NCI-H1048 (cell line): ENCODE measurements at regions not wholly inside any gene's neighbourhood (a gene's known extent, or its start where the extent isn't known, plus 50 kb on each side); places are given as distances from the start of the nearest gene placed in this dataset.
"Not testable (repeated sequence)": the region's sequence is repeated elsewhere in the genome, so short reads cannot be mapped to it uniquely, and the experiment has no call there.

ENCODE experiments used
- DNase-seq: peaks from one replicate; lab custom pipeline; 2025; lab: John Stamatoyannopoulos, UW

GRCh38 chr6:10180138-10181074, 234.5 kb downstream of the TFAP2A start:
- no peak for DNase-seq

DNA sequence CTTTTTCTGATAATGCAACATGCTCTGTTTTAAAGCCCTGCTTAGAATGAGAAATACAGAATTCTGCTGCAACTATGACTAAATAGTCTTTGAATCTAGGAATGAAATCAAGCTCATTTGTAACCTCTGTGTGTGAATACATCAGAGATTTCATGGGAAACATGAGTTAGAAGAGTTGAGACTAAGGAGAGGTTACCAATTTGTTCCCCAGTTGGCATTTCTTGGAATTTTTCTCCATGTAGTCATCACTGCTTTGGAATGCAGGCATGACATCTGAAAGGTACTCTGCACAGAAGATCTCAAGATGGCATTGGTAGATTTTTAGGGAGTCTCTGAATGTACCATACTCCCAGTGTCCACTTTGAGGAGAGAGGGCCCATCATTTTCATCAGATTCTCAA, 237.2 kb downstream of the TFAP2A start:
- DNase-seq = no peak

DNA sequence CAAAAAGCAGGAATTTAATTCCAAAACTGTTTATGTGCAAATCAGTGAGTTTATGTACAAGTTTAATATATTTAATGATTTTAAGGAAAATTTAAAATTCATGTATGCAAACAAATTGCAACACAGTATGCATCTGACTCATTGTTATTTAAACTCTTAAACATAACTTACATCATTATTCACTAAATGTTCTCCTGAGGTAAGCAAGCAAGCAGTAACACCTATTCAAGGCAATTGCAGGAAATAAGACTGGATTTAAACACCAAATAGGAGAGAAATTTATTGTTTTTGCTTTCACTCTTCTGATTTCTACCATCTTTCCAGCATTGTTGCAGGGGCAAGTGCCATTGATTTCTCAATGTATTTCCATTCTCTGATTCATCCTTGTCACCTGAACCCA, 239.5 kb downstream of the TFAP2A start:
- DNase-seq = no peak

GRCh38 chr6:10174761-10175160, 240.1 kb downstream of the TFAP2A start:
- no peak for DNase-seq

GRCh38 chr6:10174056-10174455, 240.8 kb downstream of the TFAP2A start:
- no peak for DNase-seq

DNA sequence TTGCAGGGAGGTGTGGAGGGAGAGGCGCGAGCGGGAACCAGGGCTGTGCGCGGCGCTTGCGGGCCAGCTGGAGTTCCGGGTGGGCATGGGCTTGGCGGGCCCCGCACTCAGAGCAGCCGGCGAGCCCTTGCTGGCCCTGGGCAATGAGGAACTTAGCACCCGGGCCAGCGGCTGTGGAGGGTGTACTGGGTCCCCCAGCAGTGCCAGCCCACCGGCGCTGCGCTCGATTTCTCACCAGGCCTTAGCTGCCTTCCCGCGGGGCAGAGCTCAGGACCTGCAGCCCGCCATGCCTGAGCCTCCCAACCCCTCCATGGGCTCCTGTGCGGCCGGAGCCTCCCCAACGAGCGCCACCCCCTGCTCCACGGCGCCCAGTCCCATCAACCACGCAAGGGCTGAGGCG, 243.2 kb downstream of the TFAP2A start:
- DNase-seq = not testable (repeated sequence)

DNA sequence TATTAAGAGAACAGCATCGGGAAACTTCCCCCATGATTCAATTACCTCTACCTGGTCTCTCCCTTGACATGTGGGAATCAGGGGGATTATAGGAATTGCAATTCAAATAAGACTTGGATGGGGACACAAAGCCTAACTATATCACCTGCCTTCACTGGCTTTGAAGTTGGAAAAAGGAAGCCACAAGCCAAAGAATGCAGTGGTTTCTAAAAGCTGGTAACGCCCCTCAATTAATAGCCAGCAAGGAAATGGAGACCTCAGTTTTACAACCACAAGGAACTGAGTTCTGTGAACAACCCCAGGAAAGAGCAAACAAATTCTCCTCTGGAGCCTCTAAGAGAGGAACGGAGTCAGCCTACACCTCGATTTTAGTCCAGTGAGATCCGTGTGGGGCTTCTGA, 244.1 kb downstream of the TFAP2A start:
- no peak for DNase-seq

- DNase-seq = no peak
Observed at GRCh38 chr6:10166031-10166430, 248.8 kb downstream of the TFAP2A start.

DNA sequence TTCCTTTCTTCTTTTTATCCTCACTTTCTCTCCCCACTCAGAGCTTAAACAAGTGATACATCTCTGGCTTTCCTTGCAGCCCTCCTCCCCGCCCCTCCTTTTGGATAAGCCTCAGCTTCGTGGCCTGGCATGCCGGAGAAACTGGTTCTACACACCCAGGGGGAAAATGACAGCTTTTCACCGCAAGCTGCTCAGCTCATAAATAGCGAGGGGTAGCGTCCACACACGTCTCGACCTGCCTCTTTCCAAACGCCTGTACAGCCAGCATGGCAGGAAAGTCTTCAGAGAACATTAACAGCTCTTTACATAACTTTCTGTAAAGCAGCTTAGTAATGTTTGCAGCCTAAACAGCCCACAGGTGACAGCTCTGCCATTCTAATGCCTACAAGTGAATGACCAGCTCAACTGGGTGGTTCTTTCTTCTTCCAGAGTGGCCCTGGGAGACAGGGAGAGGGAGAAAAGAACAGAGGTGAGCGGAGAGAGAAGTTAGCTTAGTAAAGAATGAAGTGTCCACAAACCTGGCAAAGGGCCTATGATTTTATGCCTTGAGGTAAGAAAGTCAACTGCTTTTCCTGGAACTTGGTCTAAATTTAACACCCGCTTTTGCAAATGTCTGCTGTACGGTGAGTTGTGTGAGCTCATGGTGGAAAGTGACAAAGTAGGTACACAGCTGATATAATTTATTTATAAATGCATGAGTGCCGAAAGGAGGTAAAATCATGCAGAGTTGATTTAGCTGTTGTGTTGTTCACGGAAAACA, 251.5 kb downstream of the TFAP2A start:
- peak; percentile 26 for DNase-seq

- DNase-seq = no peak
Observed at GRCh38 chr6:10156875-10157274, 258.0 kb downstream of the TFAP2A start.

GRCh38 chr6:10154251-10154650, 260.6 kb downstream of the TFAP2A start:
- DNase-seq = no peak

DNA sequence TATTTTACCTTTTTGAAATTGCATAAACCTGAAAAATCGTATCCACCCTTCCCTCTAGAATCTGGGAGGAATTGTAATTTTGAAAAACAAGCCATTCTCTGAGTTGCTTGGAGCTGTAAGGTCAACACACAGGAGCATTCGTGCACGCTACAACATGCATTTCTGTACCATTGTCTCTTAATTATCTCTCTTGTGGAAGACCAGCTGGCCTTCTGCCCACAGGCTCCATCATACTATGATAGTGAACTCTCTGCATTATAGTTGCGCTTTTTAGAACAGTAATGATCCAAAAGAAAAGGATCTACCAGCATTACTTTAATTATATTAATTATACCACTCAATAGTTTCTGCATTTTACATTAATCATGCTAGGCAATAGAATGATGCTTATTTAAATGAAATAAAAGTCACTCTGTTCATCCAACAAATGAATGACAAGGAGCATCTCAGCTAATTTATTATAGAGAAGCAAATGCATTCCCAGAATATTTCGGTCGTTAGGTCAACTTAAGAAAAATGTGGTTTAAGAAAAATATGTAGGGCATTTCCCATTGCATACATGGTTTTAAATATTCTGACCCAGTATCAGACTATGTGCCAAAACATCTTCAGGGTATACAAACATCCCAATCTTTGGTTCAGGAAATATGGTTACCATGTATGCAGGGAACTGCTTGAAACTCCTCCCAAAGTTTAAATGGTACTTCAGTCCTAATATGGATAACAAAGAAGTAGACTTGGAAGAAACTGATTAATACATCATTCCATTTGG, 263.5 kb downstream of the TFAP2A start:
- no peak for DNase-seq

DNA sequence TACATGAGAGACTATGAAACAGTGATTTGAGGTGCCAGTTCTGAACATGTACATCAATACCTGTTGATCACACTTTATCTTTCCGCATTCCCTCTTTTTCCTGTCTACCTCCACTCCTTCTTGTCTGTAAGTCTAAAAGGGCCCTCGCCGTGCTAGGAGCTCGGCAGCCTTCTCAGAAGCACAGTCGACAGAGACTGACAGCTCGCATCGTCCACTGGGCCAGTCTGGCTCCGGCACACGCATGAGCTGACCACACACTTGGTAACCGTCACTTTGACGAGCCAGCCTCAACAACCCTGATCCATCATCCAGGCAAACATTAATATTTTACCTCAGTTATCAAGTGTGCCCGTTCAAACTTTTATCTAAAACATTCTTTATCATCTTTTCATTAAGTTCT, 265.3 kb downstream of the TFAP2A start:
- no peak for DNase-seq

GRCh38 chr6:10146715-10147451, 268.0 kb downstream of the TFAP2A start:
- DNase-seq = no peak

GRCh38 chr6:10144772-10145171, 270.1 kb downstream of the TFAP2A start:
- DNase-seq = no peak

GRCh38 chr6:10141746-10142443, 273.0 kb downstream of the TFAP2A start:
- DNase-seq = no peak

DNA sequence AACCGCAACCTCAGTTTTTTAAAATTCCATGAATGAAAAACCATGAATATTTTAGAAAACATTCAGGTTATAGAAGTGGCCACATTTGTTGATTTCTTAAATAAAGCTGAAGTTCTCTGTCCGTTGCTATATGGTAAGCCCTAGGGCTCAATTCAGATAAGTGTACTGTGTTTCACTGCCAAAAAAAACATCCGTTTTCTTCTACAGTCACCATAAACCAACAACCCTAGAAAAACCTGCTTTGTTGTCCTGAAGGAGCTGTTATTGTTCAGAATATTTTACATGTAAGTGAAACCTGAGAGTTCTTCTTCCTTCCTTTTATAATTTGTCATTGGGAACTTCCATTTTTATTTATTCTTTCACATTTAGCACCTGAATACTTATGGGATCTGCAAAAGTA, 274.1 kb downstream of the TFAP2A start:
- no peak for DNase-seq

GRCh38 chr6:10140136-10140535, 274.7 kb downstream of the TFAP2A start:
- DNase-seq = no peak

DNA sequence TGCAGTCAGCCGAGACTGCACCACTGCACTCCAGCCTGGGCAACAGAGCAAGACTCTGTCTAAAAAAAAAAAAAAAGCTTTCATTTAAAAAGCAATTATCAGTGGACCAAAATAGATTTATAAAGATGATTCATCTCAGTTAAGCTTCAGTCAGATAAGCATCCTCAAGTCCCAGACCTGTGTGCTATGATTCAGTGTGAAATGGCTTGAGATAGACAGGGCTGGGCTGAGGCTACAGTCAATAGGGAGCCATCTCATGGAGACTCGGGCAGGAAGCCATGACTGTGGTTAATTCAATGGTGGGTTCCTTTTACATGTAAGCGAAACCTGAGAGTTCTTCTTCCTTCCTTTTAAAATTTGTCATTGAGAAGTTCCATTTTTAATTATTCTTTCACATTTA, 276.0 kb downstream of the TFAP2A start:
- no peak for DNase-seq

DNA sequence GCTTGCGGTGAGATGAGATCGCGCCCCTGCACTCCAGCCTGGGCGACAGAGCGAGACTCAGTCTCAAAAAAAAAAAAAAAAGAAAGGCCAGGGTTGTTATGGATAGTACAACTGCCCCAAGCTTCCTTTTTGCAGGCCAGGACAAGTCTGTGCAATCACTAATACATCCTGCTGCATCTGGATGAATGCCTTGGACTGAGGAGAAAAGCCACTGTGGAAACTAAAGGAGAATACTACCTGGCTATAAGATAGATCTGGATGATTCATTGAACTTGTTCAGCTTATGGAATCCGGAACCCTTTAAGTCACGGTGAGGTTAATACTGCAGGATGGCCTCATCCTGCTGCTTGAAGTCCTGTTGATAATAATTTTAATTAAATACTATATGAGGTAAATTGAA, 278.2 kb downstream of the TFAP2A start:
- no peak for DNase-seq

GRCh38 chr6:10134185-10134584, 280.7 kb downstream of the TFAP2A start:
- DNase-seq = not testable (repeated sequence)
